ENCODE measurements at regions not wholly inside any gene's neighbourhood (a gene's known extent, or its start where the extent isn't known, plus 50 kb on each side); places are given as distances from the start of the nearest gene placed in this dataset.
"Not testable (repeated sequence)": the region's sequence is repeated elsewhere in the genome, so short reads cannot be mapped to it uniquely, and the experiment has no call there.

GRCh38 chr18:5830902-5831301 is 64.4 kb downstream of the TMEM200C start:
- not testable (repeated sequence) for DNase-seq

DNA sequence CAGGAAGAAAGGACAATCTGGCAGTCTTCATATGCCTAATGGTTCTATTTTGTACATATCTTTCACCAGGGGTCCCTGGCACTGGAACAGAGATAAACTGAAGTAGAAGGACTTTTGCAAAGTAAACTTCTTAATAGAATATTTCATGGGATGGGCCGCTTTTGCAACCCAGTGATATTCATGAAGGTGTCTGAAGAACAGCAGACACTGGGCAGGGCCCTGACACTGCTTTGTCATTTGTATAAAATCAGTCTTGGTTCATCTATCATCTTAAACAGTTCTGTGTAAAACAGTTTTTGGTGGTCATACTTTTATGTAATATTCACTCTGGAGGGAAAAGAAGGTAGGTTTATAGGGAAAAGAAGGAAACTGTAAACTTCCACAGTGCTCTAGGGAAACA is 66.4 kb downstream of the TMEM200C start:
- no peak for DNase-seq

- no peak for DNase-seq
These were observed 69.7 kb downstream of the TMEM200C start for GRCh38 chr18:5825663-5826062.

- no peak for DNase-seq
These were observed 70.8 kb downstream of the TMEM200C start for GRCh38 chr18:5824370-5824984.

GRCh38 chr18:5817816-5818215 is 77.5 kb downstream of the TMEM200C start:
- DNase-seq = no peak

DNA sequence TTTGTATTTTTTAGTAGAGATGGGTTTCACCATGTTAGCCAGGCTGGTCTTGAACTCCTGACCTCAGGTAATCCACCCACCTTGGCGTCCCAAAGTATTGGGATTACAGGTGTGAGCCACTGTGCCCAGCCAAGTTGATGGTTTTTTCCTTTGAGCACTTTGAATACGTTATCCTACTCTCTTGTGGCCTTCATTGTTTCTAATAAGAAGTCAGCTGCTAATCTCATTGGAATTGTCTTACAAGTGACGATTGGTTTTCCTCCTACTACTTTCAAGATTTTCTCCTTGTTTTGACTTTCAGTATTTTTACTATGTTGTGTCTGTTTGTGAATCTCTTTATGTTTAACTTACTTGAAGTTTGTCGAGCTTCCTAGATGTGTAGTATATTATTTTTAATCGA is 88.5 kb downstream of the TMEM200C start:
- no peak for DNase-seq

- DNase-seq = no peak
These were observed 107.4 kb downstream of the TMEM200C start for GRCh38 chr18:5787936-5788335.

DNA sequence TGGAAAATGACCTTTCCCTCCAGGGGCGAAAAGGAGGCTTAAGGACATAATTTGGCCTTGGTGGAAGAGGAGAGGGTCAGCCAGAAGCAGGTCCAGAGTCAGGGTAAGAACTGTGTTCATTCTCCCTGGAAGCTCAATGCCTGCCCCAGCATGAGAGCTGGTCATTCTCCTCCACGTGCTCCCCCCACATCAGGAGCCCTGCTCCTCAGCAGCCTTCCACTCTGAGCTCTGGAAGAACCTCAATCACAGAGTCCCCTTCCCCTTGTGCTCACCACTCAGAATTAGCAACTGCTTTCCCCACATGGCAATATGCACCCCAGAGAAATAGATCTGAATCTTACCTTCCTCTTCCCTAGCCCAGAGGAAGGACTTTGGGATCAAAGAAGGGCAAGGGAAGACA is 115.4 kb downstream of the TMEM200C start:
- no peak for DNase-seq

- DNase-seq = no peak
These were observed 122.8 kb downstream of the TMEM200C start for GRCh38 chr18:5772306-5773105.

- no peak for DNase-seq
These were observed 124.0 kb downstream of the TMEM200C start for GRCh38 chr18:5771343-5771742.

DNA sequence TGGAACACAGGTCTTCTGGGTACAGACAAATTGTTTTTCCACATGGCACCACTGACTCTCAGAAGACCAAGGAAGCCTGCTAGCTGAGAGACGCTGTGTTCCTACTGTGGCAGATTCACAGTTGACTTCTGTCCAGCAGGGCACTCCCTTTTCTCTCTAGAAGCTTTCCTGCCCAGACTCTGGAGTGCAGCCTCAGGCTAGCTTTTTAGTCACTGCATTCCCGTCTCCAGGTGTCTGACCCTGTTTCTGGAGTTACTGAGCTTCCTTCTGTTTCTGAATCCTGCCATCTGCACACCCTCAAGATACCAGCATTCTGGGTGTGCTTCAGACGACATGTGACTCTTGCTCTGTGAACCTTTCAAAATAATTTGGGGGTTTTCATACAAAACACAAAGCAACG is 125.1 kb downstream of the TMEM200C start:
- no peak for DNase-seq

DNA sequence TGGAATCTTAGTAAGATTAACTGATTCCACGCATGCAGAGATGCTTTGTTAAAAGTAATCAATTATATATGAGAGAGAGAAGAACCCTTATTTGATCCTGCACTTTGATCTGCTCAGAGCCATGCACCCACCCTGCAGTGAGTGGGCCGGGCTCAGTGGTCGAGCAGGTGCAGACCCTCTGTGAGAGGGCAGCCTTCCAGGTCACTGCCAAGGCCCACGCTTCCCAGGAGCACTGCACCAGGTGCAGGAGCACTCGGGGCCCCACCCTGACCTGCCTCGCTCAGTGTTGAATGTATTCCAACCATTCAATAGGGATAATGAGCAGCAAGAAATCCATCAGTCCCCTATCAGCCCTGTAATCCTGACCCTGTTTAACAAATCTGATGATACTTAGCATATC is 126.9 kb downstream of the TMEM200C start:
- DNase-seq = no peak

DNA sequence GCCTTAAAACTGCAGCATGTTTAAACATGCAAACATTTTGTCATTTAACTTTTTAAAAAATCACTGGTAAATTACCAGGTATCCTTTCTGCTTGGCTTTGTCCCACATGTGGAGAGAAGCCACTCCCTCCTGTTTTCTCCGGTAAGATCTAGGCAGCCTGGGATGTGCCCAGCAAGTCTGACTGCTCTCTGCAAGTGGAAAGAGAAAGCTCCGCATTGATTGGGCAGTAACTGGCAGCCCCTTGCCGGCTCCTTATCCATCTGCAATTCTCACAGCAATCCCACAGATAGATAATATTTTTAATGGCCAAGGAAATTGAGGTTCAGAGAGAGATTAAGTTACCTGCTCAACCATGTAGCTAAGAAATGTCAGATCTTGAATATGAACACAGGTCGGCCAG is 136.1 kb downstream of the TMEM200C start:
- DNase-seq = no peak

GRCh38 chr18:5756823-5757222 is 138.5 kb downstream of the TMEM200C start:
- DNase-seq = no peak

DNA sequence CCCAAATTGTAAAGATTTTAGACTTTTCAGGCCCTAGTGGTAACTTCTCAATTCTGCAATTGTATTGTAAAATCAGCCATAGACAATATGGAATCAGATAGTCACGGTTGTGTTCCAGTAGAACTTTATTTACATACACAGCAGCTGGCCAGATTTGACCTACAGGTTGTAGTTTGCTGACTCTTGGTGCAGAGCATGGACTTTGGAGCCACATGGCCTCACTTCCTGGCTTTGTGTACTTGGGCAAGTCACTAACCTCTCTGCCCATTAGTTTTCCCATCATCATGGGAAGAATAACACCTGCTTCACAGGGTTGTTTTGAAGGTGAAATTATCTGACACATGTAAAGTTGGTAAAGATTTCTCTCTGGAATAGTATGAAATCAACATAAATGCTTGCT is 147.6 kb downstream of the TMEM200C start:
- no peak for DNase-seq

DNA sequence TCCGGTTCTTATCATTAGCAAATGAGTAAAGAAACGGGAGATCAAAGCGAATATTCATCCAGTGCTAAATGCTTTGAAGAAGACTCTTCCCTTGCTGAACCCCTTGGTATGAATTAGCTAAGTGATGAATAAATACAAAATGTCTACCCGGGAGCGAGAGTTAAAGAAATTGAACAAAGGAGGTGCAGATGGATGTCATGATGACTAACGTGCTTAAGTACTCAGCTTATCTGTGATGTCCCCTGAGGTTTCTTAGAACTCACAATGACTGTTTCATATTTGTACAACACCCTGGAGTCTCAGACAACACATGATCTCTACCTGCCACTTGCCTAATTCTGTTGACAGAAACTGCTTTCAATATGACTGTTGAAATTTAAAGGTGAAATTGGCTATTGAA is 148.5 kb downstream of the TMEM200C start:
- DNase-seq = no peak

DNA sequence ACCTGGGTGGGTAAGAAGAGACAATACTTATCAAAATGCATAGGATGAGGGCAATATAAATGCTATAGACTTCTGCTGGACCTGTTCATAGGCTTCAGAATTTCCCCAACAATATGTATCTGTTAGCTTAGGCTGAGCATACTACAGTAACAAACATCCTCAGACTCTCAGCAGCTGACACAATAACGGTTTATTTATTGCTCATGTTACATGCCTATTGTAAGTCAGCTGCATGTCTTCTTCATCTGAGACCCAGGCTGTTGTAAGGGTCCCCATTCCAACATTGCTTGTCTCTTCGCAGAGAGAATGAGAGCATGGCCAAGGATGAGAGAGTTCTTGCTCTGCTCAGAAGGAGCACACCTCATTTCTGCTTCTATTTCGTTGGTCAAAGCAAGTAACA is 150.7 kb downstream of the TMEM200C start:
- no peak for DNase-seq

DNA sequence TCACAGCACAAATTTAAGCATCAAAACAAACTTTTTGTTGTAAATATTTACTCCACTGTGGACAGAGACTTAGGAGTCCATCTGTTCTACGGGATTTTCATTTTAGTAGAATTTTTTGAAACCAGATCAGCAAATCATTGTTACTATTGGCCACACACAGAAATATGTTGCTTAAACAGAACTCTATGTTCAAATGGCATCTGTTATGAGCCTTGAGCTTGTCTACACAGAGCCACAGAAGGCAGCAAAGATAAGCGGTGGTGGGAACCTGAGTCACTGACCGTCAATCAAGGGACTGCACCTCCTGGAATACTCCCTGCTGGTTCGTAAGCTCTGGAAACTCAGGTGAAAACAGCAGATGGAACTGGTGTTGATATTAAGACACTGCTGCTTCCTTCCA is 156.8 kb downstream of the TMEM200C start:
- no peak for DNase-seq

DNA sequence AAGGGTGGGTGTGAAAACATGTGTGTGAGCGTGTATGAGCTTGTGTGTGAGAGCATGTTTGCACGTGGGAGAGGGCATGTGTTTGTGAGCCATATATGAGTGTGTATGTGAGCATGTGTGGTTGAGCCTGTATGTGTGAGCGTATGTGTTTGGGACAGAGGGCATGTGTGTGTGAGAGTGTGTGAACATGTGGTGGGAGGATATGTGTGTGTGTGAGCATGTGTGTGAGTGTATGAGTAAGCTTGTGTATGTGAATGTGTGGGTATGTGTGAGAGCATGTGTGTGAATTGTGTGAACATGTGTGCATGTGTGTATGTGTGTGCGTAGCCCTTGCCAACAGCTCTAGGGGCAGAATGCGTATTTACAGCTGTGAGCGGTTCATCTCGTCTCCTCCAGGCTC is 163.0 kb downstream of the TMEM200C start:
- no peak for DNase-seq

DNA sequence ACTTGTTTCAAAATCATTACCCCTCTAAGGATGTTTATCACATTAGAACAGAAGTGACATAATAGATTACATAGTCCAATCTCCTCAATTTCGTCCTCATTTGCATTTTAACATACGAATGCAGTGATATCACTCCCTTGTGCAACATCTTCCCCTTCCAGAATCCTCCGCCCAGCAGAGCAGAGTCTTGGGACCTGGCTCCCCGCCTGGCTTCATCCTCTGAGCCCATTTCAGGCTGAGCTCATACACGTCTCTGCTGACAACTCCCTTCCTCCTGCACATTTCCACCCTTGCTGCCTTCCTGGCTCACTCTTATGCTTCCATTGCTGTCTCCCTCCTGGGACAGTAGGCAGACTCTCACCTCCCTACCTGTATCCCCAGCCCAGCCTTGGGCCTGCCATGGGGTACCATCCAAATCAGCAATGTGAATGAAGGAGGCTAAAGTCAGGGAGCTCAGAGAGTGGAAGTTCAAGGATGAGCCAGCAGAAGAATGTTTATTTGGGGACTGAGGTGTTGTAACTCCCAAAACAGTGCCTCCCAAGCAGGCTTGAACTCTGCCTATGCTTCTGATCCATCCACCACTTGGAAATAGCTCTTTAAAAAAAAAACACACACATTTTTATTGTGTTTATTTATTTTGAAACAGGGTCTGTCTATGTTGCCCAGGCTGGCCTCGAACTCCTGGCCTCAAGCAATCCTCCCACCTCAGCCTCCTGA is 165.2 kb downstream of the TMEM200C start:
- no peak for DNase-seq

DNA sequence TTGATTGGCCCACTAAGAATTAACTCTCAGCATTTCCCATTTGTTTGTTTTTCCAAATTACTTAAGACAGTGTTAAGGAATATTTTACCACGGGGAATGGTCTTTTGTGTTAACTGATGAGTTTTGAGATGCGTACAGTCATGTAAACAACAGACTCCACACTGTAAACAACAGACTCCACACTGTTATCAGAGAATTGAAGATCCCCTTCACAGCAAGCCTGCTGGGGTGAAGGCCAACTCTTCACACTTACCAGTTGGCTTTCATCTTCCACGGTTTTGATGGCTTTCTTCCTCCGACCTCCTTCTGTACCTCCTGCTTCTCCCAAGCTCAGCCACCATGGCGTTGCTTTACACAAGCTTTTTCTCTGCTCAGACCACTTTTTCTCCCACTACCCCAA is 166.8 kb downstream of the TMEM200C start:
- no peak for DNase-seq

- no peak for DNase-seq
These were observed 169.3 kb downstream of the TMEM200C start for GRCh38 chr18:5726011-5726410.

DNA sequence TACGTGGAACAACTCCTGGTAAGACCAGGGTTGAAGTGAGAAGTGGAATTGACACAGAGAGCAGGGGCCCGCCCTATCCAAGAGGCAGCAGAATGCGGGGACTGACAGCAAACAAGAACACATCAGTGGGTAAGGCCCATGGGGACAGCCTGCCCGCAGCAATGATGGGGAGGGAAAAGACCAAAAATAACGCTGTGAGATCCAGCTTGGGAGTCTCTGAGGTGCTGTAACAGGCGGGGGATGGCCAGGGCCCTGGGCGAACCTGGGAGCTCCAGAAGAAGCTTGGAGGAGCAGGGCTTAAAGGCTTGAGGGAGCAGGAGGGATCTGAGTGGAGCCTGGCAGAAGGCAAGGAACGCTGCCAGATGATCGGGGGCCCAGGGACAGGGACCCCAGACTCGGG is 173.4 kb downstream of the TMEM200C start:
- DNase-seq = no peak

- DNase-seq = no peak
These were observed 175.2 kb downstream of the TMEM200C start for GRCh38 chr18:5720132-5720531.

Data from NCI-H2081 treated with DMSO at 0.1 percent for 48 hours (cell line).